Mucosa of gallbladder (tissue), 1 donor: ENCODE measurements at regions not wholly inside any gene's neighbourhood (a gene's known extent, or its start where the extent isn't known, plus 50 kb on each side); places are given as distances from the start of the nearest gene placed in this dataset.
"Not testable (repeated sequence)": the region's sequence is repeated elsewhere in the genome, so short reads cannot be mapped to it uniquely, and the experiment has no call there.

Source experiments
- DNase-seq: peaks from one replicate; pipeline ENCODE4 v3.0.0-alpha.2; 2020; ENCODE audit warnings: low spot score
- donor health status: DM: no; HTN: no; CAD: no.

DNA sequence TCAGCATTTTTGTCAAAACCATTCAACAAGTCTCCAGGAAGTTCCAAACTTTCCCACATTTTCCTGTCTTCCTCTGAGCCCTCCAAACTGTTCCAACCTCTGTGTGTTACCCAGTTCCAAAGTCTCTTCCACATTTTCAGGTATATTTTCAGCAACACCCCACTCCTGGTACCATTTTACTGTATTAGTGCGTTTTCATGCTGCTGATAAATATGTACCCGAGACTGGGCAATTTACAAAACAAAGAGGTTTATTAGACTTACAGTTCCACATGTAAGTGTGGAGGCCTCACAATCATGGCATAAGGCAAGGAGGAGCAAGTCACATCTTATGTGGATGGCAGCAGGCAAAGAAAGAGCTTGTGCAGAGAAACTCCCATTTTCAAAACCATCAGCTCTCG is 315.9 kb upstream of the ESRRG start:
- DNase-seq: not testable (repeated sequence)

DNA sequence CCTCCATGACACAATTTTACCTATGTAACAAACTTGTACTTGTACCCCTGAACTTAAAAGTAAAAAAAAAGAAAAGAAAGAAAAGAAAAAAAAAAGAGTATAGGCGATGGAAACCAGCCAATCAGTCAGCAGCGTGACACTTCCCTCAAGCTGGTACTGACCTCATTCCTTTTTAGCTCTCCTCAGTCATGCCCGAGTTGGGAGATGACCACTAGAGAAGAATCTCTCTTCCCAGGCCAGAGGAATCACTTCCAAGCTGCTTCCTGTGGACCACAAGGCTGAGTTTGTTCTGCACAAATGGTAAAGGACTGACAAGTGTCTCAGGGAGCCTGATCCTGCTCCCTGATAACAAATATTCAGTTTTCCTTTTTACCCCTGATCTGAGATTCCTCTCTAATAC is 313.5 kb upstream of the ESRRG start:
- DNase-seq: no peak

DNA sequence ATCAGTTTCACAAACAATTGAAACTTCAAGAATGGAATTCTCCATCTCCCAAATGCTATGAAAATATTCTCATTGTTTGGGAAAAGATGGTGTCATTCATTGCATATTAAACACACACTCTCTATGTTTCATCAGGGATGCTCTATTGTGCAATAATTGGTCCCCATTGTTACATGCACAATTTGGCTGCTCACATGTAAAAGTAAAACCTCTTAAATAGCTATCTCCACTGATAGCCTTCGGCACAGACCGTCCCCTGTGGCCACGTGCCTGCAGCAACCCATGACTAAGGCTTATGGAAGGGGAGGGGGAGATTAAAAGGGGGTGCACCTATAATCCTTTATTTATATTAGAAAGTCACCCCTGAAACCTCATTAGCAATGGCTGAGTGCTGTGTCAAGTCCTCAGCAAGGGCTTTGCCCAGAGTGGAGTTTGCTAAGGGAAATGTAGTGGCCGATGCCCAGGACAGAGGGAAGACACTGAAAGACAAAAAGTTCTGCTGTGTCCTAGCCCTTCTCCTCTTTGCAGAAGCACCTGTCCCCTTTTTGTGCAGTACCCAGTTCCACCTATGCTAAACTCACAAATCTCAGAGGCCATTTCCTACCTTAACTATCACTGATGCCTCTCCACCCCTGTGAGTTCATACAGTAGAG is 309.6 kb upstream of the ESRRG start:
- DNase-seq: no peak

DNA sequence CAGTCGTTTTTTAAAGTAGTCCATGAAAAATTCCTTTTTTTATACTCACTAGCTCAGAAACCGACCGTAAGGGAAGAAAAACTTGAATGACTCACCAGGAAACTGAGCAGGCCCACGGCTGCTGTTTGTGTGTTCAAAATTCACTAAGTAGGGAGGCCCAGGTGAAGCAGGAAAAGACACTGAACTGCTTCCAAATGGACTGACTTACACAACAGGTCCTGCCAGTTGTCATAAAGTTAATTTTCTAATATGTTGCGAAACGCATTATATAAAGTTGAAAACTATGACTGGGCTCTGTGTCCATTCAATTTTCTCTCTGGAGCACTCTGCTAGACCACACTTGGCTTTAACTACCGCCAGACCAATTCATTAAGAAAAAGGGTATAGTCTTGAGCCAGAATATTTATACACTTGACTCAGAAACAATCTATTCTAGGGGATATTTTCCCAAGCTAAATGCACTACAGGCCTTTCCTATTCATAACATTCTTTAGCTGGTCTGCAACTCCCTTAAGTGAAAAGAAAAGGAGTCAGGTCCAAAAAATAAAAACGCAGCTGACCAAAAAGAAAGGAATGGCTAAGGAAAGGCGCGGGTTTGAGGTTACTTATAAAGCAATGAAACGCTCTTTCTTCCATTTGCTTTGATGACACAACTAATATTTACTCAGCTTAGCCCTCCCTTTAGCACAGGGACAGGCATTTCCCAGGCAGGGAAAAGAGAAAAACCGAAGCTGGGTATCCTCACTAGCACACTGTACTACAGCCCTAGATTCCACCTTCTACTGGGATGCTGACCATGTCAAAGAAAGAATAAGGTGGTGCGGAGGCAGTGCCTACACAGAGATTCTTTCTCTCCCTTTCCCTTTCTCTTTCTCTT is 306.3 kb upstream of the ESRRG start:
- peak; percentile 63 for DNase-seq

DNA sequence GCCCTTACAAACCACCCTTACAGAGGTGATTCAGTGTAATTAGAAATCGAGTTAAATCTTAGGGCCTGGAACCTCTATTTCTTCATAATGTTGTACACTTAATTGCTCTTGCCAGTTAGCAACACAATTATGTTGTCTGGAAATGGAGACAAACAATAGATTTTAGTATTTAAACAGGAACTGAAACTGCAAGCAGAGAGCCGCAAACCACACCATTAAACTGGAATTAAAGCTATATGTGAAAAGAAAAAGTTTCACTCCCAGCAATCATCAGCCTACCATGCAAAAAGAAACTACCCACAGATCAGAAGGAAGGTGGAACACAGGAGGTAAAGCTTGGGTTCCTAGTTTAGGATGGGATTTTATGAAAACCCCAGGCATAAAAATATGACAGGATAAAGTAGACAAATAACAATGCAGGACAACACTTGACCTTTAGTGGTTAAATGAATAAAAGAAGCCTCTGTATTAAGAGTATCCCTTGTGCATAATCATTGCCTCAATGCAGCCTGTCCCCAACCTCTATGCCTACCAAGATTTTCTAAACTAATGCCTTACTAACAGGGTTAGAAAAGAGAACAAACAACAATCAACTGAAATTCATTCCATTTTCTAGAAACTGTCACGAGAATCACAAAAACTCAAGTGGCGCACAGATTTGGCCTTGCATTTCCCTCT is 304.3 kb upstream of the ESRRG start:
- DNase-seq: no peak

DNA sequence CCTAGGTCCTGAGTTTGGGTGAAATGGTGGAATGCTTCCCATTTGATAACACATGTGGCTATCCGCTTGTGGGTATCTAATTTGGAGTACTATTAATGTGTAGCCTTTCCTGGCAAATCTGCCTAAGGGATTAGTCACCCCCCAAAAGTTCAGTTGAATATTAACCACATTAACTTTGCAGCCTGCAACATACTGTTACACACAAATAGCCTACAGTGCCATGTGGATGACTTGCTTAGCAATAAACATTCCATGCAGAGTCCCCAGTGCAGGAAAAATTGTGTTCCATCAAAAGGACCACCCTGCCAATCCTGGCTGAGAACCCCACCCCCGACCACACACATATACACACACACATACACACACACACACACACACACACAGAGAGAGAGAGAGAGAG is 303.3 kb upstream of the ESRRG start:
- peak; percentile 11 for DNase-seq

DNA sequence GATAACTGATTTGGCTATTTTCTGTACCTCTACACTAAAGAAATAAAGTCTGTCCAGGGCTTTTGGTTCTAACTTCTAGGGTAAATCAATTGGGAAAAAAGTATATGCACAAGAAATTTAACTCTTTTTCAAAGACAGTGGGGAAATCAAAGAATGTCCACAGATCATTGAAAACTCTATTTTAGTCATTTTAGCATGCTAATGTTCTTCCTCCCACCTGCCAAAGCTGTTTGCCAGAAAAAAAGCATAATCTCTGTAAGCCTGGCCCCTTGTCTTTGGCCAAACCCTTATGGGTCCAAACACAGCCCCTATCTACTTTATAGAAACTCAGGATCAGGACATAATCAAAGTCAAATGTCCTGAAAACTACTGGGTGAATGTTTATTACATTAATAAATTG is 302.2 kb upstream of the ESRRG start:
- DNase-seq: no peak

DNA sequence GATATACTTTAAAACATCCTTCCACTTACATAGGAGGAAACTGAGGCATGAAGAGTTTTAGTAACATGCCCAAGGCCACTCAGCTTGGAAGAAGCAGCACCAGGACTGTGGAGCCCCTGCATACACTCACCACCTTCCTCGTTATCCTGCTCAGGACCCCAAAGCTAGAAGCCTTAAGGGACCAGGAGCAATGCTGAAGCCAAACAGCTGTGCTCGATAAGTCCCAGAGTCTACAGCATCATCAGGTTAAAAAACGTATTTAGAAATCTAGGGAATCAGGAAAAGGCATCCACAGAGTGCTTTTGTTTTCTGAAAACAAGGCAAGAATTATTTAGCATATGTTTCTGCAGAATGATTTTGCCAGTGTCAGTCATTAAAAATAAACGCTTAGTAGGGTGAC is 301.7 kb upstream of the ESRRG start:
- no peak for DNase-seq

DNA sequence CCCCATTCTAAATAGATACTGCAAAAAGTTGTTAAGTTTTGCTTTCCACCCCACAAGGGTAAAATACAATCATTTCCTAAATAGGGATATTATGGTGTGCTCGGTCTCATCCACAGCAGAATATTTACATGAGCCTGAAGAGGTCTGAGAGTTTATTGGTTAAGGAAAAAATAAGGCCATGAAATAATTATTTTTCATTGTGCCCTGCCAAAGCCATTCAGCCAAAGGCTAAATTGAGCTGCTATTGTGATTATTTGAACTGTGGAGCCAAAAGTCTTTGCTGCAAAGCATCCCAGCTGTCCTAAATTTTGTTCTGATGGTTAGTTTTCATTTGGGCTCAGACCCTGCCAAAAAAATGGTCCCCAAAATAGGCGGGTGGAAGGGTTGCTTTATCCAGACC is 298.7 kb upstream of the ESRRG start:
- no peak for DNase-seq

DNA sequence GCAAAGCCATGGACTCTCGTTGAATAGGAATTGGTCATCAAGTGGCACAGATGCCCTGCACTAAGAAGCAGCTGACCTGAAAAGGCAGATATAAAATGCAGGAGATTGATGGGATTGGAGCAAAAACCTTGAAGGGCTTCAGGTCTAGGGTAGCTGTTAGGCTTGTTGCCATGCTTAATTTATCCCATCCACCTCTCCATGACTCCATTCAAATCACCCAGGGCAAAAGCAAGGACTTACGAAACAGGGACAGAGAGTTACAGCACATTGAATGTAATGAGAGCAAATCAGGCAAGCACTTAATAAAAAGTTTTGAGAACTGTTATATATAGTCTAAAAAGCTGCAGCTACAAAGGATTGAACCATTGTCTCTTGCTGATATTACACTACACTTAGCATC is 298.2 kb upstream of the ESRRG start:
- DNase-seq: no peak

DNA sequence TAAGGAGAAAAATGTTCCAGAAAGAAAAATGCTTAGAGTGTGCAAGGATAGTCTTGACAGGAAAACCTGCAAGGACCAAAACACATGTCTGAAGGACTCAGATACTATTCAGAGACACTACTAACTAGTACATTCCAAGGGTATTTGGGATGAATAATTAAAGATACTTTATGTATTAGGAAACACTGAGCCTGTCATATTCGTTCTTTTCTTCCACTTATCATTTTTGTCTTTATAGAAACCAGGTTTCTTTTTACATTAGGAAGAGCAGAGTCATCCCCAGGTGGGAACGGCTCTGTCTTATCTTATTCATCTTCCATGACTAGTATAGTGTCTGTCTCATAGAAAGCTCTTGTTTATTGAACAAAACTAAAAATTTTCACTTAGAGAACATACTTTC is 296.2 kb upstream of the ESRRG start:
- no peak for DNase-seq

DNA sequence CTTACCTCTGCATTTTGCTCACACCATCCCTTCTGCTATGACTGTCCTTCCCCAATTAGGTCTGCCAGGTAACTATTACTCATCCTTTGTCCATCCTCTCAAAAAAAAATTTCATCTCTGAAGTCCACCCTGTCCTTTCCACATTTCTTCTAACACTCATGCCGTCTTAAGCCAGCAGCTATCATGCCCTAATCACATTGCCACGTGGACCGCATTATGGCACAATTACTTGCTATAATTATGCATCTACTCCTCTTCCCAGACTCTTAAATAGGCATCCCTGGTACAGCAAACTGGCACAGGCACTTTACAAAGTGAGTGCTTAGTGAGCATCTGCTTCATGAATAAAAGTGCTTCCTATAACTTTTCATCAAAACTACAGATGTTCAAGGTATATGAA is 295.4 kb upstream of the ESRRG start:
- DNase-seq: no peak

DNA sequence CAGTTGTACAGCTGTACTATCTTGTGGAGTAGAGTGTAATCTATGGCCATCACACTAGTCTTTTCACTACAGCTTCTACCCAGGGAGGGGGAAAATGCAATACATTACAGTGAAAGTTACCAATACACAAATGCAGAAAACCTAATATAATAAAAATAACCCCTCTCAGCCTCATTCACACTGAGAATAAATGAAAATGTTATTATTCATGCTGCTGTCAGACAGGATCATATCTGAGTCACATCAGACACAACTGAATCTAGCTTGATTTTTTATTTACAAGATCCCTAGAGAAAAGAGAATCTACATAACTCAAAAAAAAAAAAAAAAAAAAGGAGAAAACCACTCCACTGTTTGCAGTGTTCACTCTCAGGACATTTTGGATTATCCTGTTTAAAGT is 293.9 kb upstream of the ESRRG start:
- no peak for DNase-seq

DNA sequence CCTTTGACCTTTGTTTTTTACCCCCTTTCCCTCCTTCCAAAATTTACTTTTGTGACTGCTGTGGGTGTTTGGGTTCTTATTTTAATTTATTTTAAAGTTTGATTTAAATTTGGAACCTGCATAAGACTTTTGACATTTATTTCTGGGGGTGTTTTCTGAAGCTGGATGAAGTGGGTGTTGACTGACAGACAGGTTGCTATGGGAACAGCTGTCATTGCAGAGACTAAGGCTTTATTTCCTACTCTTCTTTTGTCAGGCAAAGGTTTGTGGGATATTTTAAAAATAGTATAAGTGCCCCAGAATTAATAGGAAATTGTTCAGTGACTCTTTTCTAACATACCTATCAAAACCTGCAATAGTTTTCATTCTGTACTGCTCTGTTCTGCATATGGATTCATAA is 290.8 kb upstream of the ESRRG start:
- DNase-seq: no peak

DNA sequence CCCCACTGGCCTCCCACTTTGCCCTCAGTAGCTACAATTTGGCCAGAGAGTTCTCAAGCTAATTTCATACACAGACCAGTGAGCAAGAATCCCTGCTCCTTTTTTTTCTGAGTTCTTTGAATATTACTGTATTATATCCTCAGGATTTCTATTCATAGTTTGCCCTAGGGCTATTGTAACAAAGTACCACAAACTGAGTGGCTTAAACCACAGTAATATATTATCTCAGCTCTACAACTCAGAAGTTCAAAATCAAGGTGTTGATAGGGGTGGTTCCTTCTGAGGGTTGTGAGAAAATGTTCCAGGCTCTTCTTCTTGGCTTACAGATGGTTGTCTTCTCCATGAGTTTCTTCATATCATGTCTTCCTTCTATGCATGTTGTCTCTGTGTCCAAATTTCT is 289.4 kb upstream of the ESRRG start:
- DNase-seq: no peak

DNA sequence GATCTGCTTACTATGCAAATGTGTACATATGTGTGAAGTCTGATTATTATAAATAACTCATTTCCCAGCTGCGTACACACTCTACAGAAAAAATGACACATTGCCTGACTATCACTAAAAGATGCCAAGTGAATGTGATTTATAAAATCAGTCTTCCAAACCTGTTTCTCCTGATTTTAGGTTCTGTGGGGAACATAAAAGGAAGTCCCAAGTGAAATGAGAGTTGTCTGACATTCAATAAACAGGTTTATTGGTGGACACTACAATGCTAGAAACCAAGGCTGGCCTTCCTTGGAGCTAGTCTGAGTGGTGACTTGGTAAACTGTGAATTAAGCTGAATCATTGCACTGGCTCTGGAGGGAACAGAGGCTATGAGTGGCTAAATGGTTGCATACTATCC is 287.9 kb upstream of the ESRRG start:
- no peak for DNase-seq

DNA sequence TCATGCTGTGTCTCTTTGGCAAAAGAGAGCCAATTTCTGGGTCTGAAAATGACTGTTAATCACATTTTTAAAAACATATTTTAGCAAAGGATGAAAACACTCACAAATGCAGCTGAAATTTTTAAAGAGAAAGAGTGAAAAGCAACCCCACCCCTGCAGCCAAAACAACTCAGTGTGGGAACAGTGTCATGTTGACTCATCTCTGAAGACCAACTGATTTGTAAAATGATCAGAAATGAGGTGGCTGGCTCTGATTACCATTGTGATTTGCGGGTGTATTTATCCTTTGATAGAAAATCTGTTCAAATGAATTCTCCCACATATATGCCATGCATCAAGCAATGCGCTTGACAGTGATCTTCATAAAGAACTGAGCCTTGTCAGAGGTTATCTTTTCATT is 287.0 kb upstream of the ESRRG start:
- DNase-seq: no peak

DNA sequence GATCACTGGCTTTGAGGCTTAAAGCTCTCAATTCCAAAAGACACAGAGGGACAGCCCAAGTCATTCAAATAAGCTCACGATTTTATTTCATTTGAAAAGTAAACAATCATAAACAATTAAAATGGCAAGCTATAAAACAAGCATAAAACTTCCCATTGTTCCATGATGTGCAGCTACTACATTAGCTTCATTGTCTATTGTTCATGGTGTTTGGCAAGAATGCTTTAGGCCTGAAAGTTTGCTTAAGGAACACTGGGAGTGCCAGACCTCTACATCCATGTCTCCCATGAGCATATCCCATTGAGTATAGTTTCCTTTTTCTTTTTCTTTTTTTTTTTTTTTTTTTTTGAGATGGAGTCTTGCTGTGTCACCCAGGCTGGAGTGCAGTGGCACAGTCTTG is 286.1 kb upstream of the ESRRG start:
- no peak for DNase-seq

DNA sequence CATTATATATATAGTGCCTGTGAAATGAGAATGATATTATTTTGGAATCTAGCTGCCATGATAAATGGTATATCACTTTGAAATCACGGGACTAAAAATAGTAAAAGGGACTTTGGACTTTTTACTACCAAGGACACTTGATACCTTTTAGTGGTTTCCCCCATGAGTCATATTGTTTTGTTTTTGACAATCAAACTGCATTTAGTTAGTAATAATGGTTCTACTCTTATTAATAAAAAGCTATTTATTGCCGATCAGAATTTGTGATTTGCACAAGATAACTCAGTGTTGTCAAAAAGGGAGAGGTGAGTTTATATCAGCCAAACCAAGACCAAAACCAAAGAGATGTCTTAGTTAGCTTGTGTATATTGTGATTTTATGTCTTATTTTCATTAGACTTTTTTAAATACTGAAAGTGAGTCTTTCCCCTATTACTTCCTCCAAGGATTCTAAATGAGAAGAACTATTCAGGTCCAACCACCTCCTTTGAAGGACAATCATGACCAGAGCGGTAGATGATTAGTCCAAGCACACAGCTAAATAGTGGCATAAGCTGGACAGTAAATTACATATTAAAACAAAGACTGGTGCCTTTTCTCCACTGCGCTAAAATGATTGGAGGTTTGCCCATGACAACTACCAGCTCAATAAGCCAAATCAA is 281.7 kb upstream of the ESRRG start:
- no peak for DNase-seq

DNA sequence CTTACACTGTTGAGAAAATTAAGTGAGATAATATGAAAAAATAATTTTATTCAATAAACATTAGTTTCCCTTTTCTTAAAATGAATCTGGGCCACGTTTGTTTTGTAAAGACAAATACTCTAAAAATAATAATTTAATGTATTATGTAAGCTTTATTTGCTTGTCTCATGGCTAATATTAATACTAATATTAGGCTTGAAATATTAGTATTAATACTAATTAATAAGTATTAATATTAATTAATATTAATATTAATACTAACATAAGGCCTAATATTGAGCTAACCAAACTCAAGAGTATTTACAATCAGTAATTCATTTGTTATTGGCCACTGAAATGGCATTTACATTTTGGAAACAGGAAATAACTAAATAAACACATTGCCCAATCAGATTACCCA is 280.1 kb upstream of the ESRRG start:
- DNase-seq: no peak

DNA sequence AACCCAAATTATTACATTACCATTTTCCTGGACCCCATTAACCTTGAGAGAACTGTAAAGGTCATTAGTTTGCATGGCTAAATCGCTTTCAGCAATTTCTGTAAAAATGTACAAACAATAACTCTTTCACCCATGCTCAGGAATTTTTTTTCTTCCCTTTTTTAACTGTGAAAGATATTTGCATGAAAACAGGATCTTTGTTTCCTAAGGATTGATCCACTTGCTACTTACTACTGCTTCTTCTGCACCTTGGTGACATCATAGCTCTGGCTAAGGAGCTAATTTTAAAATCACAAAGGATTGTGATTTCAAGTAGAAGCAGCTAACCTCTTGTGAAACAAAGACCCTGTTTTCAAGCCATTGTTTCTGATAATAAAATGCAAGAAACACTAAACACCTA is 274.6 kb upstream of the ESRRG start:
- DNase-seq: no peak

DNA sequence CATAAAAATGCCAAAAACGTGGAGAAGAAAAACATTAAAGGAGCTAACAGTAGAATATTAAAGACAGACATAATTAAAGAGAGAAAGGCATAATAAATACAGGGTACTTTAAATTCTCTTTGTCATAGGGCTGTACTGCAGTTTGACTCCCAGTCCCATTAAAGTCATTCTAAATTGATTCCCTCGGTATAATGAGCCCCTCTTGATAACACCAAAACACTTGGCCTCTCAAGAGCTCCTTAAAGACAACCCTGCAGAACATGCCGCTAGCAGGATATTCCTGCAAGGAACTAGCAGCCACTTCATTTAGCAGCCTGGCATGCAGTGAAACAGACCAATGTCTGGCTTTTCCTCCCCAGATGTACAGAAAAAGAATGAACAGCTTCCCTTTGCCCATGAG is 273.8 kb upstream of the ESRRG start:
- DNase-seq: no peak

DNA sequence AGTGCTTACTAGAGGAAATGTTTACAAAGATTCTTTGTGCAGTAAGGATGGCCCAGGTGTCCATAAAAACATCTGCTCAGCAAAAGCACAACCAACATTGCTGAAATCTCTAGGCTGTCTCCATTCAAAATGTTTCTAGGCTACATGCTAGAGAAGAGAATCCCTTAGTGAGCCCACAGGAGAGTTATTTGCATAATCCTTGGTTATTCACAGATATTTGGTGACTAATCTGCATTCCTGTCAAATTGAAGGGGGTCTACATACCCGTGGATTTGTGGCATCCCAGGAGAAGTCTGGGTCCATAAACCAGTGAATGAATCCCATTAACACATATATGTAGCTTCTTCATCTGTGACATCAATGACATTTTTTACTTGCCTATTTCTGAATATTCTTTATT is 261.3 kb upstream of the ESRRG start:
- no peak for DNase-seq
